NCI-H345 treated with DMSO at 0.1 percent for 48 hours (cell line): ENCODE measurements at regions not wholly inside any gene's neighbourhood (a gene's known extent, or its start where the extent isn't known, plus 50 kb on each side); places are given as distances from the start of the nearest gene placed in this dataset.

ENCODE experiments used
- DNase-seq: peaks from one replicate; lab custom pipeline; 2025; ENCODE audit not compliant: unreplicated experiment; lab: John Stamatoyannopoulos, UW

GRCh38 chr10:69738858-69739435 lies 62.8 kb upstream of the COL13A1 start:
- no peak for DNase-seq

- no peak for DNase-seq
Observed at GRCh38 chr10:69739634-69740033, 62.1 kb upstream of the COL13A1 start.

- DNase-seq = no peak
Observed at GRCh38 chr10:69740126-69740525, 61.6 kb upstream of the COL13A1 start.

- no peak for DNase-seq
Observed at GRCh38 chr10:69741252-69741651, 60.5 kb upstream of the COL13A1 start.

- DNase-seq = no peak
Observed at GRCh38 chr10:69741671-69742355, 59.9 kb upstream of the COL13A1 start.

- DNase-seq = no peak
Observed at GRCh38 chr10:69742356-69742695, 59.4 kb upstream of the COL13A1 start.

GRCh38 chr10:69742928-69743602 lies 58.6 kb upstream of the COL13A1 start:
- no peak for DNase-seq

GRCh38 chr10:69744971-69745370 lies 56.7 kb upstream of the COL13A1 start:
- no peak for DNase-seq

GRCh38 chr10:69745698-69746097 lies 56.0 kb upstream of the COL13A1 start:
- DNase-seq = no peak

GRCh38 chr10:69747179-69747578 lies 54.5 kb upstream of the COL13A1 start:
- DNase-seq = no peak

- DNase-seq = no peak
Observed at GRCh38 chr10:69748621-69749020, 53.1 kb upstream of the COL13A1 start.

GRCh38 chr10:69749178-69750010 lies 52.3 kb upstream of the COL13A1 start:
- DNase-seq = no peak

GRCh38 chr10:69750011-69750373 lies 51.7 kb upstream of the COL13A1 start:
- no peak for DNase-seq

GRCh38 chr10:69750725-69751124 lies 51.0 kb upstream of the COL13A1 start:
- no peak for DNase-seq

- DNase-seq = no peak
Observed at GRCh38 chr10:69751214-69751613, 50.5 kb upstream of the COL13A1 start.
